SHP77 treated with DMSO at 0.1 percent for 48 hours (cell line): ENCODE measurements at regions not wholly inside any gene's neighbourhood (a gene's known extent, or its start where the extent isn't known, plus 50 kb on each side); places are given as distances from the start of the nearest gene placed in this dataset.
"Not testable (repeated sequence)": the region's sequence is repeated elsewhere in the genome, so short reads cannot be mapped to it uniquely, and the experiment has no call there.

Experiments used
- DNase-seq: peaks from one replicate; lab custom pipeline; 2025; lab: John Stamatoyannopoulos, UW

DNA sequence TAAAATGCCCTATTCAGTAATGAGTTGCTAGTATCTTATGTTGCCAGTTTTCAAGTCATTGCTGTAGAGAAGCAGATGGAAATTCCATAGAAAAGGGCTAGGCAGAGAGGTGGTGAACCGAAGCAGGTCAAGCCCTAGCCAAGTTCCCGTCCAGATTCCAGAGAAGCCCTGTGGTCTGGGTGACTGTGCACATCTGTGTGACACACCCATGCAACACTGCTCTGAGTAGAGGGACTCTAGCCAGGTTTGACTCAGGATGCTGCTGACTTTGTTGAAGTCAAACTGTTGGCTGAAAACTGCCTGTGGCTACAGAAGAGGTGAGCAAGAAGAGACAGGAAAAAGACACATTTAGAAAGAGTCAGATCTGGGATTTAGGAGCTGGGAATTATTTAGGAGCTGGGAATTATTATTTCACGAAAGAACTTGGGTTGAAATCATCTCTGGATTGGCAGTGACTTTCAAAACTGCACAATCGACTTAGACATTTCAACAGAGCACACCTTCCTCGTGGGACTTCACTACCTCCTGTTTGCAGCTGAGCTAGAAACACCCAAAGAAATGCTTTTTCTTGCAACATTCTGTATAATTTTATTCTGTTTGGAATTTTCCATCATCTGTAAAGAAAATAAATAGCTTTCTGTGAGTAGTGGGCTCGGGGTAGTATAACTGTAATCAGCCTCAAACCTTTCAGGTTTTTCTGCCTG is 149.1 kb upstream of the PRKCQ start:
- DNase-seq, result no peak

DNA sequence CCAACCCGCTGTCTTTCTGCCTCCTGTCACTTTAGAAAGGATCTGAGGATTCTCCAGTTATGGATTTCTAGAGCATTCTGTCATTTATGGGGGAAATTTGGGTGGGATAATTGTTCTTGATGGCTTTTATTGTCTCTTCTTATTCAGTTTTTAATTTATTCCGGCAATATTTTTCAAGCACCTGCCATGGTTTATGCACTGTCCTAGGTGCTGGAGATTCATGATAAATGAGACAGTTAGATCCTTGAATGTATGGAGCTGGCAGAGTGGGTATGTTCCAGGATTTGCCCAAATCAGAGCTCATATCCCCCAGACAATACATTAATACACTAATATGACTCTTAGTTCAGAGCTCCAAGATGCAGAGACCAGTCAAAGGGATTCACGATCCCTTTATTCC is 146.8 kb upstream of the PRKCQ start:
- DNase-seq, result no peak

DNA sequence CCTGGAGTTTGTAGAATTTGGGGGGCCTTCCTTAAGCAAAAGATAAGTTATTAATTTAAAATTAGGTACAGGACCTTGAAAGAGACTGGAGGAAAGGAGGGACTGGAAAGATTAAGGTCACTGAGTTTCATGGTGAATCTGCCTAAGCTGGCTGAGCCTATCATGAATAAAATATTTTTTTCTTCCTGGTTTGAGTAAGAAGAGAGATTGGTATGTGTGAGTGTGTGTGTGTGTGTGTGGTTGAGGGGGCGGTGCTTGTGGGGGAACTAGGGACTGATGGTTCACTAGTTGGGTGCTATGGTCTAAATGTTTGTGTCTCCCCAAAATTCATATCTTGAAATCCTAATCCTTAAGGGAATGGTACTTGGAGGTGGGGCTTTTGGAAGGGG is 142.5 kb upstream of the PRKCQ start:
- no peak for DNase-seq

- no peak for DNase-seq
Observed at GRCh38 chr10:6721964-6722615, 142.0 kb upstream of the PRKCQ start.

- no peak for DNase-seq
Observed at GRCh38 chr10:6721480-6721879, 141.4 kb upstream of the PRKCQ start.

GRCh38 chr10:6719561-6719960 is 139.5 kb upstream of the PRKCQ start:
- DNase-seq, result no peak

GRCh38 chr10:6718550-6718949 is 138.5 kb upstream of the PRKCQ start:
- no peak for DNase-seq

- no peak for DNase-seq
Observed at GRCh38 chr10:6716516-6716915, 136.4 kb upstream of the PRKCQ start.

GRCh38 chr10:6713716-6714115 is 133.6 kb upstream of the PRKCQ start:
- DNase-seq, result no peak

- no peak for DNase-seq
Observed at GRCh38 chr10:6713120-6713519, 133.0 kb upstream of the PRKCQ start.

DNA sequence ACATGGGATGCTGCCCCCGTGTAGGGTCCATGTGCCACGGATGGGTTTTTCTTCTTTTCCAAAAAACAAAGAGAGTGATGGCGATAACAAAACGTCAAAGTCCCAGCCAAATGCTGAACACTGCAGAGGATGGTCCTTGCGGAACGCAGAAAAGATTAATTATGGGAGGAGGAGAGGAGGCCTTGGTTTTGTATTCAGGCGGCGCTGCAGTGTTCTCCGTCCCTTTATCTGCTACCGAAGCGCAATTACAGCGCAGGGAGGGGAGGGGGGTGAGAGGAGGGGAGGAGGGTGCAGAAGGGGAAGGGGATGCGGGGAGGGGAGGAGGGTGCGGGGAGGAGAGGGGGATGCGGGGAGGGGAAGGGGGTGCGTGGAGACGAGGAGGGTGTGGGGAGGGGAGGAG is 131.8 kb upstream of the PRKCQ start:
- no peak for DNase-seq

DNA sequence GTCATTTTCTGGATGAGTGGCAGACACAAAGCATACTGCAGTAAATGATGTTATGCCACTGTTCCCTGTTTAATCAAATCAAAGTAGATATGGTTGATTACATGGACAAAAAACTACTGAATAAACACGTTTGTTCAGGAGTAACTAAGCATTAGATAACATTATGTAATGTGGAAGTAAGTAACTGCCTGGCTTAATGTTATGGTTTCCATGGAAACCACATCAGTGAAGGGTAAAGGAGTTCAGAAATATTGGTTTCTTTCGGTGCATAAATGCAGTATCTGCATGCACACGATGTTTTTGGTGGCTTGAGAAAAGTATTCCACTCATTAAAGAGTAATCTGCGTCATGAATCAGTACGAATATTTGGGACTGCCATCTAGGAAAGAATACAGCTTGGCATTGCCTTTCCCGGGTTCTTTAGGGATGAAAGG is 131.3 kb upstream of the PRKCQ start:
- DNase-seq, result no peak

DNA sequence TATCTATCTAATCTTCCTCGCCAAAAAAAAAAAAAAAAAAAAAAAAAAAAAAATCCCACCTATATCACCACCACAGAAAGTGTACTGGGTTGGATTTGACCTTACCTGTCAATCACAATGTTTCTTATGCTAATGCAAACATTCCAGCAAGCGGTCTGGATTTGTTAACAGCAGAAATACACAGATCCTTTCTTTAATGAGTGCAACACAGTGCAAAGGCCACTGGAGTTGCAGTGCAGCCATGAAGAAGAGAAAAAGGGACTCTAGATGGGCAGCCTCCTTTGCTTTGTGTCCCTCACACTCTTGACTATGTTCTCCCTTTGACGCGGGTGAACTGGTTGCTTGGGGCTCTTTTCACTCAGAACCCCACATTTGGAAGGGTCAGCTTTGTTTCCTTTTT is 127.3 kb upstream of the PRKCQ start:
- no peak for DNase-seq

DNA sequence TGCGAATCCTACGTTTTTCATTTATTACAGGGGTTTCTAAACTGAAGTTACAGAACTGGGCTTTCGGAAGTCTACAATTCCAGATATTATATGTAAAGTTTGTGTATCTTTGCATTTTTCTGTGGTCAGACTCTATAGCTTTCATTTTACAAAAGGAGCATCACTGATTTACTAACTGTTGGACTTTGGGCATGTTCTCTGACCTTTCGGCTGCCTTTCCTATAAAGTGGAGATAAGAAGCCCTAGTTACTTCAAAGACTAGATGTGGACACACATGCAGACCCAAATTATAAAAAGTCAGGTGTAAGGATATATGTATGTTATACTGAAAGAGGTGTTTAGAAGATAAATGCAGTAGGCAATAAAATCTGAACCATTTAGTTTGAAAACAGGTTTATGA is 126.6 kb upstream of the PRKCQ start:
- DNase-seq, result no peak

DNA sequence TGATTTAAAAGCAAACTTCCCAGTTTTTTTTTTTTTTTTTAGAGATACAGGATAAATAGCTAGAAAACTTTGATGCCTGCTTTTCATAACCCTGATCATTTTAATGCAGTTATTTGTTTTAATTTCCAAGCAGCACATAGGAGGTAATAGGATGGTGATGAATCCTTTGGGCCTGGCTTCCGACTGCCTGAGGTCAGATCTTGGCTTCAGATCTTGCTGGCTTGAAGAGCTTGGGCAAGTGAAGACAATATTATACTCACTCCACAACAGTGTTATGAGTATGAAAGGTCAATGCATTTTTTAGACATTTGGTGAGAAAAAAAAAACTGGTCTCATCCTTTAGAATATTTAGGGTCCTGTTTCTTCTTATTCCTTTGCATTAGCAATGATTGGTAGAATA is 124.8 kb upstream of the PRKCQ start:
- DNase-seq, result no peak

GRCh38 chr10:6702833-6703232 is 122.8 kb upstream of the PRKCQ start:
- not testable (repeated sequence) for DNase-seq

- no peak for DNase-seq
Observed at GRCh38 chr10:6702030-6702429, 122.0 kb upstream of the PRKCQ start.

GRCh38 chr10:6701289-6701688 is 121.2 kb upstream of the PRKCQ start:
- DNase-seq, result no peak

GRCh38 chr10:6700066-6700465 is 120.0 kb upstream of the PRKCQ start:
- no peak for DNase-seq

- DNase-seq, result no peak
Observed at GRCh38 chr10:6699336-6699735, 119.3 kb upstream of the PRKCQ start.

- DNase-seq, result no peak
Observed at GRCh38 chr10:6695519-6695918, 115.4 kb upstream of the PRKCQ start.

- DNase-seq, result no peak
Observed at GRCh38 chr10:6694447-6695140, 114.5 kb upstream of the PRKCQ start.

GRCh38 chr10:6692856-6693255 is 112.8 kb upstream of the PRKCQ start:
- no peak for DNase-seq
